ENCODE measurements at regions not wholly inside any gene's neighbourhood (a gene's known extent, or its start where the extent isn't known, plus 50 kb on each side); places are given as distances from the start of the nearest gene placed in this dataset.
"Not testable (repeated sequence)": the region's sequence is repeated elsewhere in the genome, so short reads cannot be mapped to it uniquely, and the experiment has no call there.

DNA sequence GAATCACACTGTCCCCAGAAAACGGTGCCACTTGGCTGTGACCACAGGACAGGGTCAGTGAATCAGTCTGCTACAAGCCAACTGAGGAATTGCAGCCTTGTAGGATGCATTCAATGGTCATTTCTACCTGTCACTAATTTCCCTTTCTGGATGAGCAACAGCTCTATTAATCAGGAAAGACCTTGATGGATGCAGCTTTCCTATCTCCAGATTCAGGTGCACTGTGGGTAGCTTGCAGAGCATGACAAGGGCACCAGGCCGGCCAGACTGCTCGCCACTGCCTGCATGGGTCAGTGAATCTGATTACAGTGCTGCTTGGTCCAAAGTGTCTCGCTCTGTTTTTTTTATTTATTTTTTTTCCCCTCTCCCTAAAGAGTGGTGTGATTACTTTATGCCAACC lies 506.8 kb upstream of the AUTS2 start:
- DNase-seq (ENCODE audit: low read depth) = no peak

DNA sequence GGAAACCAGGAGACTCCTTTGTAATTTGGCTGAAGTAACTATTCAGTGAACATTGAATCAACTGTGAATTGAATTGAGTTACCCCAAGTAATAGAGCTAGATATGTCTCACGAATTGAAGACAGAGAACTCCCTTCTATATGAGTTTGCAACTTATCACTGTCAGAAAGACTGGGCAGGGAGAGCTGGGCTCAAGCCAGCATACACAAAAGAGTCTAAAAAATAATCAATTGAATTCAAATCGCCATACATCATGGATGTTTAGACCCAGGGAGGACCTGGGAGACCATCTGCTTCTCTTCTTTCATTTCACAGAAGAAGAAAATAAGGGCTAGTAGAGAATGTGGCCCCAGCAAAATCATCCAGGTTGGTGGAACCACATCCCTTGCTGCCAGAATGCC lies 503.1 kb upstream of the AUTS2 start:
- DNase-seq (ENCODE audit: low read depth) = no peak

DNA sequence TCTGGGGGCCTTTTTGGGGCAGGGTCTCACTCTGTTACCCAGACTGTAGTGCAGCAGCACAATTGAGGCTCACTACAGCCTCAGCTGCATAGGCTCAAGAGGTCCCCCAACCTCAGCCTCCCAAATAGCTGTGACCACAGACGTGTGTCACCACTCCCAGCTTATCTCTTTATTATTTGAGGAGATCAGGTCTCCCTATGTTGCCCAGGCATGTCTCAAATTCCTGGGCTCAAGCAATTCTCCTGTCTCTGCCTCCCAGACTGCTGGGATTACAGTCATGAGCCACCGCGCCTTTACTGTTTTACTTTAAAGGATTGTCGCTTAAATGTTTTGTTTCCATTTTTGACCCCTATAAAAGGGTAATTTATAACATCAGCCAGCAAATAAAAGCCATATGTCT lies 502.6 kb upstream of the AUTS2 start:
- no peak for DNase-seq (ENCODE audit: low read depth)

DNA sequence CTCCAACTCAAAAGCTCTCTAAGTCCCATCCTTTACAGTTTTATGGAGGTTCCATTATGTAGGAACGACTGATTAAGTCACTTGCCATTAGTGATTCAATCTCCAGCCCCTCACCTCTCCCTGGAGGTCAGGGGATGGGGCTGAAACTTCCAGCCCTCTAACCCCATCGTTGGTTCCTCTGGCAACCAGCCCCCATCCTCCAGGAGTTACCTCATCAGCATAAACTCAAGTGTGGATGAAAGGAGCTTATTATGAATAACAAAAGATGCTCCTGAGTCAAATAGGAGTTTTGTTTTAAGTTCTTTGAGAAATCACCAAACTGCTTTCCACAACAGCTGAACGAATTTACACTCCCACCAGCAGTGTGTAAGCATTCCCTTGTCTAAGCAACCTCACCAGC lies 494.3 kb upstream of the AUTS2 start:
- DNase-seq (ENCODE audit: low read depth) = no peak

DNA sequence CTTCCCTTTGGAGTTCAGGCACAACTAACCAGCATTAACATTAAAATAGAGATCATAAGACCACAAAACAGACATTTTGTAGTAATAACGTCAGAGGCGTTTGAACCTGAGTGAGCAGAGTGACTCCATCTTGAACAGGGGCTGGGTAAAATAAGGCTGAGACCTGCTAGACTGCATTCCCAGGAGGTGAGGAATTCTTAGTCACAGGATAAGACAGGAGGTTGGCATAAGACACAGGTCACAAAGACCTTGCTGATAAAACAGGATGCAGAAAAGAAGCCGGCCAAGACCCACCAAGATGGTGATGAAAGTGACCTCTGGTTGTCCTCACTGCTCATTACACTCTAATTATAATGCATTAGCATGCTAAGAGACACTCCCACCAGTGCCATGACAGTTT lies 493.2 kb upstream of the AUTS2 start:
- no peak for DNase-seq (ENCODE audit: low read depth)

DNA sequence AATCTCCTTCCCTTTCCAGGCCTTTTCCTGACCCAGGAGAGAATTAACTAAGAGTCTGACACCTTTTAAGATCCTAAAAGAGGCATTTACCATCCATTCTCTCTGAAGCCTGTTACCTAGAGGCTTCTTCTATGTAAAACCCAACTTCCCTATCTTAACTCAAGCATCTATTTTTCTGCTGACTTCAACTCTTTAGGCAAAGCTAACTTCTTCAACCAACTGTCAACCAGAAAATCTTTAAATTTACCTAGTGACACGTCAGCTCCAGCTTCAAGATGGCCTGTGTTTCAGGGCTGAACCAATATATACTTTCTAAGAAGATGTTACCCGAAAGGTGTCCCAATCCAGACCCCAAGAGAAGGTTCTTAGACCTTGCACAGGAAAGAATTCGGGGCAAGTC lies 492.3 kb upstream of the AUTS2 start:
- DNase-seq (ENCODE audit: low read depth) = no peak

DNA sequence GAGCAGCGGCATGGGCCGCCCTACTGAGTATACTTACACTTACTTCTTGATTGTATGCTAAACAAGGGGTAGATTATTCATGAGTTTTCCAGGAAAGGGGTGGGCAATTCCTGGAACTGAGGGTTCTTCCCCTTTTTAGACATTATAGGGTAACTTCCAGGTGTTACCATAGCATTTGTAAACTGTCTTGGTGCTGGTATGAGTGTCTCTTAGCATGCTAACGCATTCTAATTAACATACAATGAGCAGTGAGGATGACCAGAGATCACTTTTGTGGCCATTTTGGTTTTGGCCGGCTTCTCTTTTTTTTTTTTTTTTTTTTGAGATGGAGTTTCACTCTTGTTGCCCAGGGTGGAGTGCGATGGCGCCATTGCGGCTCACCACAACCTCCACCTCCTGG lies 491.8 kb upstream of the AUTS2 start:
- DNase-seq (ENCODE audit: low read depth) = not testable (repeated sequence)

DNA sequence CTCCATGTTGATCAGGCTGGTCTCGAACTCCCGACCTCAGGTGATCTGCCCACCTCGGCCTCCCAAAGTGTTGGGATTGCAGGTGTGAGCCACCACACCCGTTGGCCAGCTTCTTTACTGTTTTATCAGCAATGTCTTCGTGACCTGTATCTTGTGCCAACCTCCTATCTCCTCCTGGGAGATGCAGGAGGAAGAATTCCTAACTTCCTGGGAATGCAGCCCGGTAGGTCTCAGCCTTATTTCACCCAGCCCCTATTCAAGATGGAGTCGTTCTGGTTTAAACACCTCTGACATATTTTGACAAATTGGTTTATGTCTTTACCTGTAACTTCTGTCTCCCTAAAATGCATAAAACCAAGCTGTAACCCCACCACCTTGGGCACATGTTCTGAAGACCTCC lies 491.3 kb upstream of the AUTS2 start:
- not testable (repeated sequence) for DNase-seq (ENCODE audit: low read depth)

DNA sequence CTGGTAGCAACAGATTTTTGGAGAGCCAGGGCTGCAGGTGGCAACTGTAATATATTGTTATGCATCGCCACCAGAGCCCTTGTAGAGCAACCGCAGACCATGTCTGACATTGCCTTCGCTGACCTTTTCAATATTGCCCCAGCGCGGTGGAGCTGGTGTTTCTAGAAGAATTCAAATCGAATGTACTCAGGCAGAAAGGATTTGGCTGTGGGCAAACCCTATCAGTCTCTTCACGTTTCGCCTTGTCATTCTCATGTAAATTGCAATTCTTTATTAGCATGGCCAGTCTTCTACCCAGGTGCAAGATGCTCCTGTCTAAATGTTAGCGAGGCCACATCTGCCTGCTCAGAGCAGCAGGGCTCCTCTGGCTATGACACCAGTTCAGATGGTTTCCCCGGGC lies 490.2 kb upstream of the AUTS2 start:
- DNase-seq (ENCODE audit: low read depth) = no peak

DNA sequence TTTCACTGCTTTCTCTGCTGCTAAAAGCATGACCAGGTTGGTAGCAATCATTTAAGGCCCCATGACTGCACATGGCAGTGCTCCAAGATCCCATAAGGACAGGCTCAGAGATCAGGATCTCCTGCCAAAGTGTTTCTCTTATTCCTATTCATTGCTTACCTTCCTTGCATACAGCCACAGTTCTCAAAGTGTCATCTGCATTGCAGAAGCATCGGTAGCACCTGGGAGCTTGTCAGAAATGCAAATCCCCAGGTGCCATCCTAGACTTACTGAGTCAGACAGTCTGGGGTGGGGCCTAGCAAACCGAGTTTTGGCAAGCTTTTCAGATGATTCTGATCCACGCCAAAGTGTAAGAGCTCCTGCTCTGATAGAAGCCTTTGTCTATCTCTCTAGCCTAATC lies 489.0 kb upstream of the AUTS2 start:
- no peak for DNase-seq (ENCODE audit: low read depth)

DNA sequence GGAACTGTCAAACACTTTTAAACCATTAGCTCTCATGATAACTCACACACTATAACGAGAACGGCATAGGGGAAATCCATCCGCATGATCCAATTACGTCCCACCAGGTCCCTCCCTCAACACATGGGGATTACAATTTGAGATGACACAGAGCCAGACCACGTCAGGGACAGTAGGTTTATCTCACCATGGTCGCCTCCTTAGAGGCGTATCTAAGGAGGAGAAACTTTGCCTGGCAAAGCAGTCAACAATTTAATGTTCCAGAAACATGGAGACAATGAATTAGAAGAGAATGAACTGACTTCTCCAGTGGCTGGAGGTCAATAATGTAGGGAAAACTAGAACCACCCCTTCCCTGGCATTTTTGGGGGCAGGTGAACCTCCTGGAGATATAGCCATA lies 488.4 kb upstream of the AUTS2 start:
- no peak for DNase-seq (ENCODE audit: low read depth)

DNA sequence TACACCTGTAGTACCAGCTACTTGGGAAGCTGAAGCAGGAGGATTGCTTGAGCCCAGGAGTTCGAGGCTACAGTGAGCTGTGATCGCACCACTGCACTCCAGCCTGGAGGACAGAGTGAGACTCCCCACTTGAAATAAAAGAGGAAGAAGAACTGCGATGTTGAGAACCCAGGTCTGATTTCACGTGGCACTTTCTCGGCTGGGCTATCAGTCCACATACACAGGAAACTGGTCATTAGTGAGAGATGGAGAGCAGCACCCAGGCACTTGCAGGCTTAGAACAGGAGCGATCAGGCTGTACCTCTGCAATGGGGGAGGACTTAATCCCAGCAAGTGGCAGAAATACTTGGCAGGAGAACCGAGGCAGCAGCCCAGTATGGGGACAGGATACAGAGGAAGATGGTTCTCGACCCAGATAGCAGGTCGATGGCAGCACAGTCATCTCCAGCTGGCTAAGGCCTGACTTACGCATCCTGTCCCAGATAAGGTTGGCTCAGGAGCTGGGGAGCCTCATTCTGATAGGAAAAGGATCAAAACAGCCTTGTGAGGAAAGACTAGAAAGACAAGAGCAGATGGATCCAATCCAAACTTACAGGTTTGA lies 487.7 kb upstream of the AUTS2 start:
- no peak for DNase-seq (ENCODE audit: low read depth)

DNA sequence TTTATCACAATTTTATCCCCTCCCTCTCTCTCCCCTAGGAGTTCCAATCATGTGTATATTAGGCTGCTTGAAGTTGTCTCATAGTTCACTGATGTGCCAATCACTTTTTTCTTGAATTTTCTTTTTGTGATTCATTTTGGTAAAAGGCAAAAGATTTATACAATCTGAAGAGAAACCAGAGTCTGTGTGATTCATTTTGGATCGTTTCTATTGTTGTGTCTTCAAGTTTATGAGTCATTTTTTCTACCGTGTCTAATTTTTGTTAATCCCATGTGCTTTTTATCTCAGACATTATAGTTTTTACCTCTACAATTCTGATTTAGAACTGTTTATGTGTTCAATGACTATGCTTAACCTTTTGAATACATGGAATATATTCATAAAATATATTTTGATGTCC lies 483.9 kb upstream of the AUTS2 start:
- no peak for DNase-seq (ENCODE audit: low read depth)

DNA sequence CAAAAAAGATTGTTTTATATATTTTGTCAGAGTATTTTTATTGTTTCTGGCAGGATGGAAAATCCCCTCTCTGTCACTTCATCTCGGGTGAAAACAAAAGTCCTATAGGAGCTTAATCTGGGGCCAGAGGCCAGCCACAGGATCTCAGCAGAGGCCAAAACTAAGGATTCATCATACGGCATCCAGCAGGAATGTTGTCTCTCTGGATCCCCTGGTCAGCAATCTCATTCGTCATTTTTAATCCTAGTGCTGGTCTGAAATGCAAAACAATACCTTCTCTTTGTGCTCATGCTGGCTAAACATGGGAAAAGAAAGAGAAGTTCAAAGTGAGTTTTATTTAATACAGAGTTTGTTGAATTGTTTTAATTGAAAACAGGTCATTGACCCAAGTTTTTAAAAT lies 482.5 kb upstream of the AUTS2 start:
- DNase-seq (ENCODE audit: low read depth) = no peak

DNA sequence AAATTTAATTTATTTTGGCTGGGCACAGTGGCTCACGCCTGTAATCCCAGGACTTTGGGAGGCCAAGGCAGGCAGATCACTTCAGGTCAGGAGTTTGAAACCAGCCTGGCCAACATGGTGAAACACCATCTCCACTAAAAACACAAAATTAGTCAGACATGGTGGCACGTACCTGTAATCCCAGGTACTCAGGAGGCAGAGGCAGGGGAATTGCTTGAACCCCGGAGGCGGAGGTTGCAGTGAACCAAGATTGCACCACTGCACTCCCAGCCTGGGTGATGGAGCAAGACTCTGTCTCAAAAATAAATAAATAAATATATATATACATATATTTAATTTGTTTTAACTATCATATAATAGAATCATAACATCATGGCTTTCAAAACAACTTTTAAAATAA lies 482.1 kb upstream of the AUTS2 start:
- not testable (repeated sequence) for DNase-seq (ENCODE audit: low read depth)

DNA sequence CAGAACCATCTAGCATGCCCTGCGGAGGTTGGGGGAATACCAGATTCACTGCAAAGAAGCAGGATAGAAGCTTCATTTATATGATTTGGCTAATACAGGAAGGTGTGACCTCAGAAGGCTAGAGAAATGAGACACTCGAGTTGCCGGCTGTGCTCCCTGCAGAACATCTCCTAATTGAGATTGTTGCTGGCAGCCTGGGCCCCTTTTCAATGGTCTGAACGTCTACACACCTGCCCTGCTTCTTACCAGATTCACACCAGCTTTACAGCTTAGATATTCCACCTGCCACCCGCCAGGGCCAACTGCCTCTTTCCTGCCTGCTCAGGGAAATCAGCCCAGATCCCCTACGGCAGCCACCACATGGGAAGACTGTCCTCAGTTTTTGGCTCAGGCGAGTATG lies 475.3 kb upstream of the AUTS2 start:
- DNase-seq (ENCODE audit: low read depth) = no peak

DNA sequence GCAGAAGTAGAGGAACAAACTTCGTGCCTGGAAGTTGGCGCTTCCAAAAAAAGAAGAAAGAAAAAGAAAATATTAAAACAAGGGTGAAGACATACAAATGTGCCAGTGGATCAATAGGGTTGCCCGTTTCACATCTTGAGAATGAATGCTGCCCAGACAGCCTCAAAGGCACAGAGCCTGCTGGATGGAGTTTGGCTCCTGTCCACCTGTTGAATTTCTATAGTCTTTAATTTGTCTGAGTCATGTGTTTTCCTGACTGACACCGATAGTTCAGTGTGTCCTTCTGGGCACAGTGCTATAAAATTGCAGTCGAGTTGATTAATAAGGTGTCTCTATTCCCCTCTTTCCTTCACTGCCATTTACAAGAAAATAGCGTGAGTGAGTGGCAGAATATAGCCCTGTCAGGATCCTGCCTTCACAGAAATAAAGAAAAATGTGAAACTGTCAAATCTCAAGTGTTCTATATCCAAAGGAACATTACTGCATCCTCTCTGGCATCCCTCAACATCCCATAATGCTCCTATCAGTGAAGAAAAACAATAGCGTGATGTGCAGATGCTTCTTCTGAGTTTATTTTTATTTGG lies 471.3 kb upstream of the AUTS2 start:
- DNase-seq (ENCODE audit: low read depth) = no peak

DNA sequence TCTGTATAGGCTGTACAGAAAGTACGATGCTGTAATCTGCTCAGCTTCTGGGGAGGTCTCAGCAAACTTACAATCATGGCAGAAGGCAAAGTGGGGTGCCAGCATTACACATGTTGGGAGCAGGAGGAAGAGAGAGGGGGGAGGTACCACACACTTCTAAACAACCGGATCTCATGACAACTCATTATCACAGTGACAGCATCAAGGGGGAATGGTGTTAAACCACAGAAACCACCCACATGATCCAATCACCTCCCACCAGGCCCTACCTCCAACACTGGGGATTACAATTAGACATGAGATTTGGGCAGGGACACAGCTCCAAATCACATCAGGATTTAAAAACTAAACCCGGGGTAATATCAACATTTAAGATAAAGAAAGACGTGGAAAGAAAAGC lies 468.8 kb upstream of the AUTS2 start:
- DNase-seq (ENCODE audit: low read depth) = no peak

DNA sequence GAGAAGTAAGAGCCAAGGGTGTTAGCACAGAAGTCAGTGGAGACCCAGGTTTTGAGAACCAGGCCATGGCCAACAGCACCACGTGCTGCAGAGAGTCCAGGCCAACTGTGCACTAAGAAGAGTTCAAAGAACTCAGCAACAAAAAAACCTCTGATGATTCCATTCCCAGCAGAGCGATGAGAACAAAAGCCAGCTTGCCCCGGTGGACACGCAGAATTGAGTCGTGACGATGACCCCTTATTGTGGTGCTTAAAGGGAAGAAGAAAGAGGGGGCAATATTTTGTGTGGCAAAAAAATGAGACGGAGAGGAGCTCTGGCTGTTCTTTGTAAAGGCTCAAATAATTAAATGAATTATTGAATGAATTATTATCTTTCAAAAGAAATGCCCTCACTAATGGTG lies 468.3 kb upstream of the AUTS2 start:
- no peak for DNase-seq (ENCODE audit: low read depth)

DNA sequence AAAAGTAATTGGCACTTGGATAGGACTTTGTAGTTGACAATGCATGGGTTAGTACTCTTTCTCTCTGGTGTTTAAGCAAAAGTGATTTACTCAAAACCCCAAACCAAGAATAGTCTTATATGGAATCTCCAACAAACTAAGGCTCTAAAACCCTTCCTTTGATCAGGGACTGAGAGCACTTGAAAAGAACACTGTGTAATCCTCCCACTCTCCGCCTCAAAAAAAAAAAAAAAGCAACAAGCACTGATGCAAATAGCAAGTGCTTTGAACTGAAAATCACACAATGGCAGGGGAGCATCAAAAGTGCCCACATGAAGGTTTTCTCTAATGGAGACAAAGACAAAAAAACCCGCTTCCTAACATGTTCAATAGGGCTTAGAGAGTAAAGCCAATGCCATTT lies 467.9 kb upstream of the AUTS2 start:
- no peak for DNase-seq (ENCODE audit: low read depth)

DNA sequence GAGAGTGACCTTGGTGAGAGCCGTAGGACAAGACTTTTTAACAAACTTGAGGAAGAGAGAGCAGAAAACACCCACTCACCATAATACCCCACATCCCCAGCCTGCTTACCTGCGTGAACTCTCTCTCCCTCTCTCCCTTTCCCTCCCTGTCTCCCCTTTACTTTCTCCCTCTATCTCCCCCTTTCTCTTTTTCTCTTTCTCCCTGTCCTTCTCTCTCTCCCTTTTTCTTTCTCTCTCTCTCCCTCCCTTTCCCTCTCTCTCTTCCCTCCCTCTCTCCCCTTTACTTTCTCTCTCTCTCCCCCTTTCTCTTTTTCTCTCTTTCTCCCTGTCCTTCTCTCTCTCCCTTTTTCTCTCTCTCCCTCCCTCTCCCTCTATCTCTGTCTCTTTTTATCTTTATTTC lies 464.0 kb upstream of the AUTS2 start:
- DNase-seq (ENCODE audit: low read depth) = no peak

DNA sequence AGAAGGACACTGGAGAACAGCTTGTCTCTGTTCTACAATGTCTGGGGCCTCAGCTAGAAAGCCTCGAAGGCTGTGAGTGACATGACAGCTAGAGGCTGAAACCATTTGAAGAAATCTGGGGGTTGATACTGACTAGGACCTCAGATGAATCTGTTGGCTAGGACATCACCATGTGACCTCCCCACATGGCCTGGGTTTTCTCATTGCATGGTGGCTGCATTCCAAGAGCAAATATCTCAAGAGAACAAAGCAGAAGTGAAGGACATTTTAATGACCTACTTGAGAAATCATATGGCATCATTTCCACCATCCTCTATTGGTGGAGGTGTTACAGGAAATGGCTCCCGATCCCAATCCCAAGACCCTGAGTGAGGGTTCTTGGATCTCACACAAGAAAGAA lies 450.6 kb upstream of the AUTS2 start:
- DNase-seq (ENCODE audit: low read depth) = no peak

DNA sequence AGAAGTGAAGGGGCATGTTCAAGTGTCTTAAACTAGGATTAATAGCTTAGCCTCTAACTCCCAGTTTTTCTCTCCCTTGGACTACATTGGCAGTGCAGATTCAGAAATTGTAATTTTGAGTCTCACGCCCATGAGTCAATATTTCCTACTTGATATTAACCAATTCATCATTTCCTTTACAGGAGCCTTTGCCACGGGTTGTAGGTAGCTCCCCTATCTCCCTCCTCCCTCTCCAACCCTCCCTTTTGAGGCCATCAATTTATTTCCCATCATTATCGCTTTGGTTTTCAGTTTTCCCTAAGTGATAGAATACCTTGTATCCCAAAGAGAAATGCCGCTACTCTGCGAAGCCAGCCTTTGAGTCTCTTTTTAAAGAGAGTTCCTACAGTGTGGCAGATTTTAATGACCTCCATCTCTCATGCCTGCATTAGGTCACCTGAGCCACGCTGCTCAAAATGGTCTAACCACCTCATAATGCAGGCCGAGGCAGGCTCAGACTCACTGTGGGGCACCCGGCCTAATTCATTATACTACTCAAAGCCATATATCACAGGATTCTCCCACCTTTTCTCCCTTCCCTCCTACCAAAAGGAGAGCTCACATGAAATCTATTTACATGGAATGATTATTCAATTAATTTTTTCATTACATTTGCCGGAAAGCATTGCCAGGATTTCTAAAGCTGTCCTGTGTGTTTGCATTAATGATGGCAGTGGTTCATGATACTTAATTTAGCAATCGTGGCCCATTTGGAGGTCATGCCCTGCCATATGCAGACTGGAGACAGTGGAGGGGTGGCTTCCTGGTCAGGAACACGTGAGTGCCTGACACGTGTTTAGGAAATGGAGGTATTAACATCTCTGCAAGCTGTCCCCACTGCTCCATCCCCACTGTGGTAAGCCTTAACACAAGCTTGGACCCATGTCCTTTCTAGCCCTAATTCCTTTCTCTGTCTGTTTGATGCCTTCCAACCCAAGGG lies 448.2 kb upstream of the AUTS2 start:
- DNase-seq (ENCODE audit: low read depth) = no peak
